ENCODE measurements at regions not wholly inside any gene's neighbourhood (a gene's known extent, or its start where the extent isn't known, plus 50 kb on each side); places are given as distances from the start of the nearest gene placed in this dataset.
"Not testable (repeated sequence)": the region's sequence is repeated elsewhere in the genome, so short reads cannot be mapped to it uniquely, and the experiment has no call there.

DNA sequence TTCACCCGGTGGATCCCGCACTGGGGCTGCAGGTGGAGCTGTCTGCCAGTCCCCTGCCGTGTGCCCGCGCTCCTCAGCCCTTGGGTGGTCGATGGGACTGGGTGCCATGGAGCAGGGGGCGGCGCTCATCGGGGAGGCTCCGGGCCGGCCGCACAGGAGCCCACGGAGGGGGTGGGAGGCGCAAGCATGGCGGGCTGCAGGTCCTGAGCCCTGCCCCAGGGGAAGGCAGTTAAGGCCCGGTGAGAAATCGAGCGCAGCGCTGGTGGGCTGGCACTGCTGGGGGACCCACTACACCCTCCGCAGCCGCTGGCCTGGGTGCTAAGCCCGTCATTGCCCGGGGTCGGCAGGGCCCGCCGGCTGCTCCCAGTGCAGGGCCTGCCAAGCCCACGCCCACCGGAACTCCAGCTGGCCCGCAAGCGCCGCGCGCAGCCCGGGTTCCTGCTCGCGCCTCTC is 149.6 kb upstream of the SPRY2 start:
- not testable (repeated sequence) for TF ChIP-seq CTCF, POLR2A (IDR thresholded peaks at IDR 0.05)
